Retina (tissue), 1 donor: ENCODE measurements at regions not wholly inside any gene's neighbourhood (a gene's known extent, or its start where the extent isn't known, plus 50 kb on each side); places are given as distances from the start of the nearest gene placed in this dataset.
"Not testable (repeated sequence)": the region's sequence is repeated elsewhere in the genome, so short reads cannot be mapped to it uniquely, and the experiment has no call there.

Experiments
- DNase-seq: peaks from one replicate; pipeline ENCODE4 v3.0.0-alpha.2; 2016

- not testable (repeated sequence) for DNase-seq
Observed at GRCh38 chr10:46749470-46749869, 161.8 kb upstream of the PTPN20 start.

DNA sequence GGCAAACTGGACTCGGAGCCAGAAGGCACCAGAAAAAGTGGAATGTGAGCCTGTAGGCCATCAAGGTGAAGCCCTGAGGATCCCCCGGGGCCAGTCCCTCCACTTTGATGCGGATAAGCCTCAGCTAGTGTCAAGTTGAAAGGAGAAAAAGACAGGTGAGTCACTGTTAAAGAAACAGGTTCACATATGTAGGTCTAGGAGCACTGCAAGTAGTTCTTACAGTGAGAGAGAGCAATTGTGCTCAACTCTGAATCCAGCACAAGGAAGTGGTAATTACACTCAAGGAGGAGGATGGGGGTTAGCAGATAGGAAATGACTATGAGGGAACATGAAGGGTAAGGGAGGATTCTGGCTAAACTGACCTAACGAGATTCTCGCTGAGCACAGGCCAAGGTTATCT is 157.5 kb upstream of the PTPN20 start:
- not testable (repeated sequence) for DNase-seq

GRCh38 chr10:46761471-46761870 is 149.8 kb upstream of the PTPN20 start:
- DNase-seq, result not testable (repeated sequence)

DNA sequence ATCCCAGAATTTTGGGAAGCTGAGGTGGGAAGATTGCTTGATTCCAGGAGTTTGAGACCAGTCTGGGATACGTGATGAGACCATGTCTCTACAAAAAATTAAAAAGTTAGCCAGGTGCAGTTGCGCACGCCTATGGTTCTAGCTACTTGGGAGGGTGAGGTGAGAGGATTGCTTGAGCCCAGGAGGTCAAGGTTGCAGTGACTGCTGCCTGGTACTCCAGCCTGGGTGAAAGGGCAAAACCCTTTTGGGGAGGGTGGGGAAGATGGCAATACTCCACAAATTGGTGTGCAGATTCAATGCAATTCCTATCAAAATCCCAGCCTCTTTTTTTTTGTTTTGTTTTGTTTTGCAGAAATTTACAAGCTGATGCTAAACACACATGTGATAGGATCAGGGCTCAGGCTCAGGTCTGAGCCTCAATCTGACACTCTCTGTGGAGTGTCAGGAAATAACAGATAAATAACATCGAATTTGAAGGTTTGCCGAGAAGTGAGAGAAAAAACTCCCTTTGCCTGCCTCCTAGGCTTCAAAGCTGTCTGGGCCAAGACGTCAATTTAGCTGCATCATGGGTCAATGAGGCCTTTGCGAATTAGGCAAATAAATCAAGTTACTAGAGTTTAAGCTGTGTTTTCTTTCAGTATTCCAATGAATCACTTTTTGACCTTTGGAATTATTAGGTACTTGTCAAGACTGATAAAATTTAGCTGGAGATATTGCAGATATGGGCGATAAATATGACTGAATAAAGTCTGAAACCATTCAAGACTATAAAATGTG is 142.5 kb upstream of the PTPN20 start:
- not testable (repeated sequence) for DNase-seq

DNA sequence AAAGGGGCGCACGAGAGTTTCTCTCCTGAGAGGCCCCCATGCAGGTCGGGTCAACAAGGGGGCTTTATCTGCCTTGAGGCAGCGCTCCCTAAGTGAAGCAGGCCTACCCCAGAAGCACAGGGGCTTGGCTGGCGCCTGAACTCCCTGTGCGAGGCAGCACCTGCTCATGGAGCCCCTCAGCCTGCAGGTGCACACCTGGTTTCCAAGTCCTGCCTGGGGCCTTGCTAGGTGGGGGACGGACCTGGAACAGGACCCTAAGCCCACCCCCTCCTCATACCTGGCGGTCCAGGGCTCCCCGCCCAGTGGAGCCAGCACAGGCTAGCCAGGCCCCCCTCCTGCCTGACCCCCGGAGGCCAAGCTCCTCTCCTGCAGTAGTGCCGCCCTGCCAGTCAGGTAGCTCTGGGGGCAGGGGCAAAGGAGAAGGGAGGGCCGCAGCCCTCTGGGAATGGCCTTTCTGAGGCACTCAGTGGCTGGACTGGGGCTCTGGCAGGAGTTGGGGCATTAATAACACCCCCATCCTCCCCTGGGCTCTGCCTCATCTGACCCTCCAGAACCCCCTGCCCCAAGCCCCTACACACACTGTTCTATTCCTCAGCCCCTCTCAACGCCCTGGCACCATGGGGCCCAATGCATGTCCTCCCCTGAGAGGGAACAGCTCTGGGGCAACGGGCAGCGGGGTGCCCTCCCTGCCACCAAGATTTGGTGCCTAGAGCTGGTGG is 137.9 kb upstream of the PTPN20 start:
- not testable (repeated sequence) for DNase-seq

DNA sequence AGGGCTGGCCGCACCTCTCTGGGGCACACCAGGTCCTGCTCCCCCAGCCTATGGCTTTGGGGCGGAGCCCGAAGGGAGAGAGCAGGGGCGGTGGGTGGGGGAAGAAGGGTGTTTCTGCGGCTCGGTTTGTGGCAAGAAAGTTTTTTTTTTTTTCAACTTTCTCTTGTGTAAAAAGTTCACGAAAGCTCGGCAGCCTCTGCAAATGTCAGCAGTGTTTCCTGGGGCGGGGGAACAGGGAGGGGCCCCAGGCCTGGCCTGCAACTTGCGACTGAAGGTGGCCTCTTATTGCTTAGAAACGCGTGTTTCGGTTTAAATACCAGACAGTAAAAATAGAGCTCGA is 137.4 kb upstream of the PTPN20 start:
- not testable (repeated sequence) for DNase-seq

GRCh38 chr10:46774366-46774765 is 136.9 kb upstream of the PTPN20 start:
- DNase-seq, result not testable (repeated sequence)

GRCh38 chr10:46774945-46775667 is 136.1 kb upstream of the PTPN20 start:
- not testable (repeated sequence) for DNase-seq

DNA sequence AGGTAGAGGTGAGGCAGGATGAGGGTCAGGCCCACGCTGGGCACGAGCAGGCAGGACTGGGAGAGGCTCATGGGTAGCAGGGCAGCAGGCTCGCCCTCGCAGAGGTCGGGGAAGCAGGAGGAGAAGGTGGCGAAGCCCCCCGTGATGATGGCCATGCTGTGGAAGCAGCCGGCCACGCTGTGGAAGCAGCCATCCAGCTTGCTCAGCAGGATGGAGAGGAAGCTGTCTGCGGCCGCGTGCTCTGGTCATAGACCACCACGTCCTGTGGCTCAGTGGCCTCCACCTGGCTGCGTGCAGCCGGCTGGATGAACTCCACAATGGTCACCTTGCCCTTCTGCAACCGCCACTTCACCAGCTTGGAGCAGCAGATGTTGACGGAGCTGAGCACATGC is 135.6 kb upstream of the PTPN20 start:
- not testable (repeated sequence) for DNase-seq

- not testable (repeated sequence) for DNase-seq
Observed at GRCh38 chr10:46779571-46779970, 131.7 kb upstream of the PTPN20 start.

DNA sequence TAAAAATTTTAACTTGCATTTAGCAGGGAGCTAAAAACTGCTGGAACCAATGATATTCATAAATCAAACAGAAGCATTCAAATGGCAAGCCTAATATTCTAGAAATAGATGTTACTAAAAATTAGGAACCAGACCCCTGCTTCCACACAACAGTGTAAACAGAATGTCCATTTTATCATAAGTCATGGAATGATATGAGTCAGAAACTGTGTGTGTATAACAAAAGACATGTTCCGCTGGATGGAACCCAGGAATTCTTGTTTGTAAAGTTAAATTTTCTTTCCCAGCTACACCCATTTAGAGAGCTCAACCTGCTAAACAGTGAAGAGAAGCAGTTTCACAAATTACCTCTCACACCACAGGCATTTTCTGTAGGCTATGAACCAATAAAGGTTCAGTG is 131.1 kb upstream of the PTPN20 start:
- DNase-seq, result not testable (repeated sequence)

DNA sequence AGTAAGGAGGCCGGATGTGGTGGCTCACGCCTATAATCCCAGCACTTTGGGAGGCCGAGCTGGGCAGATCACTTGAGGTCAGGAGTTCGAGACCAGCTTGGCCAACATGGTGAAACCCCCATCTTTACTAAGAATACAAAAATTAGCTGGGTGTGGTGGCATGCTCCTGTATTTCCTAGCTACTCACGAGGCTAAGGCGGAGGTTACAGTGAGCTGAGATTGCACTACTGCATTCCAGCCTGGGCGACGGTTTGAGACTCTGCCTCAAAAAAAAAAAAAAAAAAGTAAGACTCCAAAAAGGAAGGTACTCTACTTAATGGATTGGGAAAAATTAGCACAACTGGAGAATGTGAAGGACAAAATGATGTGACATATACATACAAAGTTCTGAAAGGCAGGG is 130.2 kb upstream of the PTPN20 start:
- not testable (repeated sequence) for DNase-seq

- not testable (repeated sequence) for DNase-seq
Observed at GRCh38 chr10:46782001-46782874, 129.0 kb upstream of the PTPN20 start.

GRCh38 chr10:46784665-46785064 is 126.6 kb upstream of the PTPN20 start:
- DNase-seq, result not testable (repeated sequence)

DNA sequence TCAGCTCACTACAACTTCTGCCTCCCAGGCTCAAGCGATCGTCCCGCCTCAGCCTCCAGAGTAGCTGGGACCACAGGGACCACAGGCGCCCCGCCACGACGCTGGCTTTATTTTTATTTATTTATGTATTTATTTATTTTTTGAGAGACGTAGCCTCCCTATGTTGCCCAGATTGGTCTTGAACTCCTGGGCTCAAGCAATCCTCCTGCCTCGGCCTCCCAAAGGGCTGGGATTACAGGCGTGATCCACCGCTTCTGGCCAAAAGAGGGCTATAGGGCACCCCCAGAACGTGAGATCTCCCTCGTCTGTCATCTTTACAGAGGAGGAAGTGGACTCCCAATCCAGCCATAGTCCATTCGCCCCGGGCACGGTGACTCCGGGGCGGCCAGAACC is 125.1 kb upstream of the PTPN20 start:
- peak; percentile 34 for DNase-seq

GRCh38 chr10:46786518-46787320 is 124.5 kb upstream of the PTPN20 start:
- DNase-seq, result peak; percentile 91

DNA sequence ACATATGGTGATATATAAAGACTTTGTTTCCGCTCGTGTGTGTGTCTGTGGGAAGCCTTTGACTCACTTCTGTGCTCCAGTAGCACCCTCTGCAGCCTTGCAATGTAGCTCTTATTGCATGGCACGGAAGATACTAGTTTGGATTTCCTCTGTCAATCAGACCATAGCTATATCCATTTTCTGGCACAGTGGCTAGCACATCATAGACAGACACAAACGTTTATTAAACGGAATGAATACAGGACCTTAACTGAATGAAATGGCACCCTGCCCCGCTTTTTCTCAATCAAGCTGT is 124.0 kb upstream of the PTPN20 start:
- peak; percentile 47 for DNase-seq

DNA sequence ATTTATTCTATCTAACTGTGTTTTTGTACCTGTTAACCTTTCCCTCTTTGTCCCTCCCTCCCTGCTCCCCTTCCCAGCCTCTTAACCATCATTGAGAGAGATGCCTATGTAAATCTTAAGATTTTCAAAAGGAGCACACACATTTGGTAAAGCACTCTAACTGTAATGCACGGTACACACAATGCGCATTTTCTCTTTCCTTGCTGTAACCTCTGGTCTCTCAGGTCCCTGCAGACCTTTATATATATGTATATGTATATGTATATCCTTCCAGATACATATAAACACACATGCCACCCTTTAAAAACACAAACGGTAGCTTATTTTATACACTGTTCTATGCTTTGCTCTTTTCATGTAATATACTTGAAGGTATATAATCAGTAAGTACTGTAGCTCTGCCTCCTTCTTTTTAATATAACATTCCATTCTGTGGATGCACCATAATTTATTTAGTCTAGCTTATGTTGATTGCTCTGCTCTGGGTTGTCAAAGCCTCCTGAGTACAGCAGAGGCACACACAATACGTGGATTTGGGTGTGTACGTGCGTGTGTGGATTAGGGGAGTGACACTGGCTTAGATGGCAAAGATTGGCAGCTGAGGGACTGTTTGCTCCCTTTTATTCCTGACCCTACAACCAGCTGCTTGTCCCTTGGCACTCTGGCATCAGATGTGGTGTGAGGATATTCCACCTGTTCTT is 118.4 kb upstream of the PTPN20 start:
- not testable (repeated sequence) for DNase-seq

DNA sequence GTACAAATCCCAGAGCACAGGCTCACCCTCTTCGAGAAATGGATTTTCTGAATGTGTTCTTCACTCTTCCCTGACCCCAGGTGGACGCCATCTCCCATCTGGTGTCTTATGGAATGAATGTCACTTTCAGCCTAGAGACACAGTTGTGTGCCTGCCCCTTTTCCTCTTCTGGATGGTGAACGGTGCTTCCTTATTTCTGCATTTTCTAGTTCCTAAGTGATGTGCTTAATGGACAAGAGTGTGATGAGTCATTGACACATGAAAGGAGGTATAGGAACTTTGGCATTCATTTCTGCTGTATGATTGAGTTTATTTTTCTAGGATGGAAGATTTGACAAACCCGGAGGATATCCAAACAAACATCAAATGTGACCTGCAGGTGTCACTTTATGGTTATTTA is 114.9 kb upstream of the PTPN20 start:
- not testable (repeated sequence) for DNase-seq

DNA sequence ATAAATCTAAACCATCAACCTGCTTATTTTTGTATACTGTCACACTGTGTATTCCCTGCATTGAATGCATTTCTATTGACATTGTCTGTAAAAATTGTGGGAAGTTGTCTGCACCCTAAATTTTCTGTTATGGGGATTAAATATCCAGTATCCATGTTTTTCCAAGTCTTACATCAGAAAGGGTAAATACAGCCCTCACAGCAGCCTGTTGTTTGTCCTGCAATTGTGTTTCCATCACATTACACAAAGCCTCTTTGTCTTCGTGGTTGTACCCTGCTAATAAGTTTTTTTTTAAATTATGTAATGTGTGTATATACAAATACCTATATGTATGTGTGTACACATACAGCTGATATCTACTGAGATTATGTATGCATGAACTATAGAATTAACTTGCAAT is 109.2 kb upstream of the PTPN20 start:
- DNase-seq, result not testable (repeated sequence)

DNA sequence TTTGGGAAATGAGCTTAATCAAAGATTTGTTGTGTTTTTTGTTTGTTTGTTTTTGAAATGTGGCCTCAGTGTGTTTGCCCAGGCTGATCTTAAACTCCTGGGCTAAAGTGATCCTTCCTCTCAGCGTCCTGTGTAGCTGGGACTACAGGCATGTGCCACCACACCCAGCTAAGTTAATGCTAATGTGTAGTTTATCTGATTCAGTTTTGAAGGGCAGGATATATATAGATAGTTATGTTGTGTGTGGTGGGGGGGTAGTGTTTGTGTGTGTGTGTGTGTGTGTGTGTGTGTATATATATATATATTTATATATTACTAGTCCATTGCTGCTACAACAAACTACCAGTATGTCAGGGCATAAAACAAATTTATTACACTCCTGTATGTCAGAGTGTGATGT is 108.1 kb upstream of the PTPN20 start:
- not testable (repeated sequence) for DNase-seq
